Activated T-cell treated with anti-CD3 and anti-CD28 coated beads, Interleukin-2, amount 50 U/mL, for 72 hours (primary cell): ENCODE measurements at regions not wholly inside any gene's neighbourhood (a gene's known extent, or its start where the extent isn't known, plus 50 kb on each side); places are given as distances from the start of the nearest gene placed in this dataset.

Experiments used
- ATAC-seq, 2 donors: fragments of 150-1000 bp; cut with Tn5 transposase; replicated peaks in 1 of 2; 2 replicates each; pipeline ENCODE4 v1.10.0; 2021; ENCODE audit warnings: moderate library complexity in 2 of 2, mild to moderate bottlenecking in 1 of 2
- DNase-seq, 2 donors: peaks; one replicate each; pipeline ENCODE4 v3.0.0; 2021 to 2022; ENCODE audit warnings: mixed read lengths in 1 of 2
- H3K27ac Mint-ChIP-seq: one replicate; pipeline ENCODE4 v1.8.0; 2022; ENCODE audit warnings: mild to moderate bottlenecking, moderate library complexity, mixed read lengths
- H3K27me3 Mint-ChIP-seq: one replicate; pipeline ENCODE4 v1.8.0; 2022; ENCODE audit warnings: low read depth, mixed read lengths
- H3K36me3 Mint-ChIP-seq, 2 donors: one replicate each; pipeline ENCODE4 v1.8.0; 2022; ENCODE audit warnings: mixed read lengths in 2 of 2, mild to moderate bottlenecking in 1 of 2; ENCODE audit not compliant: insufficient read depth in 2 of 2
- H3K4me1 Mint-ChIP-seq: one replicate; pipeline ENCODE4 v1.8.0; 2022; ENCODE audit warnings: low read depth, mixed read lengths
- H3K4me3 Mint-ChIP-seq, 2 donors: one replicate each; pipeline ENCODE4 v1.8.0; 2022; ENCODE audit warnings: mild to moderate bottlenecking in 2 of 2, mixed read lengths in 2 of 2, moderate library complexity in 2 of 2
- H3K9me3 Mint-ChIP-seq, 2 donors: one replicate each; pipeline ENCODE4 v1.8.0; 2022; ENCODE audit warnings: mixed read lengths in 2 of 2

DNA sequence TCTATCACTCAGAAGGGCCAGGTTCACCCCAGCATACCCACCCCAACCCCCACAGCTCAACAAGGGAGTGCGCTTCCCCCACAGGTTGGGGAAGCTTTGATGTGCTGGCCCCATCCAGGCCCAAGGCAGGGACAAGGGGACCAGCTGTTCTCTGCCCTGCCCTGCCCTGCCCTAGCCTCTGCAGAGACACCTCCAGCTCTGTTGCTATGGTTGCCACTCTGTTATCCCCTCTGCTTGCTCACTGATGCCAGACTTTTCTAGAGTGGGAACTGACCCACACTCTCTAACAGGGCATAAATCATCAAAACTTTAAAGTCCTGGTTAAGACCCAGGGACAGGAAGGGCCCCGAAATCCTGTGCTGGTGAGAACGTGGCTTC, 50.4 kb upstream of the ENPP7 start:
- Mint-ChIP-seq H3K4me1 (no peaks in the 10 kb centered on the region), H3K27me3 (peaks cover 13% of the 10 kb centered on the region), H3K27ac (no peak overlapping the region), H3K36me3 (no peaks in the 10 kb centered on the region), H3K9me3 (no peaks in the 10 kb centered on the region), H3K4me3 (no peak overlapping the region)
- ATAC-seq (no peak), DNase-seq (no peak)

DNA sequence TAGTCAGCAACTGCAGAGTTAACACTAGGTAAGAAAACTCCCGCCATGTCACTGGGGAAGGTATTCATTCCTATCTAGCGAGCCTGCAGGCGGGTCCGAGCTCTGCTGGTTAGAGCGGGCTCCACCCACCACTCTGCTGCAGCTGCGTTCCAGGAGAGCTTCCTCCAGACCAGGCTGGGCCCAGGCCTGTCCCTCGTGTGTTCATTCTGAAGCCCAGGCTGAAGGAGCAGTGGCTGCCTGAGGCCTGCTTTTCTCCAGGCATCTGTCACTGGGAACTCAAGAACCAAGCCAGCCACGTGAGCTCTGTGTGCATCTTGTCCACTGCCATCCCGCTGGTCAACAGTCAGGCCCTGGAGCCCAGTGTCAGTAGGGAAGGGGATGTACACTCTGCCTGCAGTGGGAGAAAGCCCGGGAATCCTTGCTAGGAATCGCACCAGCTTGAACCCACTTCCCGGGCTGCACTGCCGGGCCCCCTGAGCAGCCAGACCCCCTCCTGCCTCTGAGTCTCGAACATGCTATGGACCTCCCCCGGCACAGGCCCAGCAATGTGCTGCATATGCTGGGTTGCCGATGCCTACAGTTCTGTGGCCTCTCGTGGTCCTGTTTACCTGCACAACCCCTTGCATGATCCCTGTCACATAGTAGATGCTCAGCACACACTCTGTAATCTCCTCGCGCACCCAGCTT, 51.0 kb upstream of the ENPP7 start:
- DNase-seq (no peak), ATAC-seq (no peak)
- Mint-ChIP-seq H3K36me3 (no peaks in the 10 kb centered on the region), H3K27me3 (peaks cover 13% of the 10 kb centered on the region), H3K27ac (no peak overlapping the region), H3K4me1 (no peaks in the 10 kb centered on the region), H3K9me3 (no peaks in the 10 kb centered on the region), H3K4me3 (no peak overlapping the region)

DNA sequence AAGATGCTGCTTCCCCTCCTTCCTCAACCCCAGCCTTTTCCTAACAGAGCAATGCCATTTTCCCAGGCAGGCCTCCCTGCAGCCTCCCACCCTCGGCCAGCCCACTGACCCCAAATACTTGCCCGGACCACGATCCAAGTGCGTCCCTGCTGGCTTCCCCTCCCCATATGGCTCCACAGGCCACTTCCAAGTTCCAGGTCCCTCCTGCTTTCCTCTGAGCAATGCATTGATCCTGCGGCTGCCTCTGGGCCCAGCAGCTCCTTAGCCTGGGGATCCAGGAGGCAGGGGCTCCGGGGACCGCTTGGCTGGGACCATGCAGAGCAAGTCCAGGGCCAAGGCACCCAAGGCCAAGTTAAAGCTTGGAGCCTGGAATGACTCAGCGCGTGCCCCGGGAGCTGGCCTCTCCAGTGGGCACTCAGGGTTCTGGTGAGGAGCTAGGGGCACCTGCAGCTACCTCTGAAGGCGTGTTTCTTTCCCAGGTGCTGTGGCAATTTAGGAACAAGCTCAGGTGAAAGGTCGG, 51.9 kb upstream of the ENPP7 start:
- peaks cover 1% of the 10 kb centered on the region in 2 donors for H3K9me3 Mint-ChIP-seq
- no peak overlapping the region for H3K4me3 Mint-ChIP-seq
- ATAC-seq: no peak
- no peak for DNase-seq
- H3K27me3 Mint-ChIP-seq: peaks cover 11% of the 10 kb centered on the region
- H3K36me3 Mint-ChIP-seq: peaks cover 0 to under 1% of the 10 kb centered on the region in 2 donors
- H3K4me1 Mint-ChIP-seq: no peaks in the 10 kb centered on the region
- no peak overlapping the region for H3K27ac Mint-ChIP-seq

DNA sequence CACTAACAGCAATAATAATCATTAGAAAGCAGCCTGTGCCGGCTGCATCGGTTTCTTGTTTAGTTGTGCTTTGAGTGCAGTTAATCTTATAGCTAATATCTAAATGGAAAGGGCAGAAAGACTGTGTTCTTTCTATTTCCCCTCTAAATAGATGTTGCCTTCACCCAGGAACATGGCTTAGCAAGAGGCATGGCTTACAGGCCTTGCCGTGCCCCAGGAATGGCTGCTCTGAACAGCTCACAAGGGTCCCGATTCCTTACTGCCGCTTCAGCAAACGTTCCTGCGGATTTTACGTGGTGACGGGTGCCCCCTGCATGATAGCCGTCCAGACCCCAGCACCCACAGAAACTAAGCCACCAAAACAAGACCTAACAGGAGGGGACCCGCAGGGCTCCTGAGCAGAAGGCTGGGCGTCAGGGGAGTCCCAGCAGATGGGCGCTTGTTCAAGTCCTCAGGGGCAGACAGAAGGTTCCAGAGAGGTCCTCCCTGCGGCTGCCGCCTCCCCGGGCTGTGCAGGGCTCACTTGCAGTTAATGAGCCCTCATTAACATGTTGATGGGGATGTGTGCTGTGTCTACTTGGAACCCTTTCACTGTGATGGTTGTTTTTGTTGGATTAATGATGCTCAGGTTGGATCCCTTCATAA, 52.5 kb upstream of the ENPP7 start:
- Mint-ChIP-seq H3K36me3 (peaks cover 3 to 6% of the 10 kb centered on the region in 2 donors), H3K4me1 (no peaks in the 10 kb centered on the region), H3K27me3 (peaks cover 8% of the 10 kb centered on the region), H3K4me3 (no peak overlapping the region), H3K27ac (no peak overlapping the region), H3K9me3 (peaks cover 4 to 5% of the 10 kb centered on the region in 2 donors)
- no peak for ATAC-seq
- no peak for DNase-seq

DNA sequence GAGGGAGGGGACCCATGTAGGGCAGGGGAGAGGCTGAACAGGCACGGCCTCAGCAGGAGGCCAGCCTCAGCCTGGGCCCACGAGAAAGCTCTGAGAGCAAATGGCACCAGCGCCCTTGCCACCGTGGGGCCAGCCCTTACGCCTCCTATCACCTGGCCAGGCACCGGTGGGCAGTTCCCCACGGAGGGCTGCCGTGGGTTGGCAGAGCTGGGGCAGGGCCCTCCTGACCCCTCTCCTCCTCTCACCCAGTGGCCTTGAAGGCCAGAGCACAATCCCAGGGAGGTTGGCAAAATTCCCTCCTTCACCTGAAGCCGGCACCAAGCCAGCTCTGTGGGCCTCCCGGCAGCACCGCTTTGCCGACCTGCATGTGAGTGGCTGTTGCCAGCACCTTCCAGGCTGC, 53.1 kb upstream of the ENPP7 start:
- ATAC-seq (no peak), DNase-seq (no peak)
- Mint-ChIP-seq H3K36me3 (peaks cover 3 to 7% of the 10 kb centered on the region in 2 donors), H3K27ac (no peak overlapping the region), H3K4me1 (no peaks in the 10 kb centered on the region), H3K9me3 (peaks cover 4 to 5% of the 10 kb centered on the region in 2 donors), H3K27me3 (peaks cover 11% of the 10 kb centered on the region), H3K4me3 (no peak overlapping the region)

DNA sequence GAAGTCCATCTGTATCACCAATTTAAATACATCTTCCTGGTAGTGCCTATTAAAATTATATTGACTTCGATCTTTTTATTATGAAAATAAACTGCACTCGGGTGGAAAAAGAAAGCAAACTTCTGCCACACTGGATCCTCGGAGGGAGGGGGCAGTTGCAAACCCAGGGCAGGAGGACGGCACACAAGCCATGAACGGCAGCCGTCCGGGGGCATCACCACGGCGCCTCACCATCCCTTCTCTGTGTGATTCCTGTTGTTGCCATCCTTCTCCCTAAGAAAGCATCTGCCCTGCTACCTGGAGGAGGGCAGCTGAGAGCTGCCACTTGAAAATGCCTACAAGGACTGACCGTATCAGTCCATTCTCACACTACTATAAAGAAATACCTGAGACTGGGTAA, 53.9 kb upstream of the ENPP7 start:
- Mint-ChIP-seq H3K36me3 (peaks cover 5 to 8% of the 10 kb centered on the region in 2 donors), H3K4me1 (no peaks in the 10 kb centered on the region), H3K27ac (no peak overlapping the region), H3K27me3 (peaks cover 13% of the 10 kb centered on the region), H3K4me3 (no peak overlapping the region), H3K9me3 (peaks cover 5% of the 10 kb centered on the region in 2 donors)
- no peak for ATAC-seq
- no peak for DNase-seq

DNA sequence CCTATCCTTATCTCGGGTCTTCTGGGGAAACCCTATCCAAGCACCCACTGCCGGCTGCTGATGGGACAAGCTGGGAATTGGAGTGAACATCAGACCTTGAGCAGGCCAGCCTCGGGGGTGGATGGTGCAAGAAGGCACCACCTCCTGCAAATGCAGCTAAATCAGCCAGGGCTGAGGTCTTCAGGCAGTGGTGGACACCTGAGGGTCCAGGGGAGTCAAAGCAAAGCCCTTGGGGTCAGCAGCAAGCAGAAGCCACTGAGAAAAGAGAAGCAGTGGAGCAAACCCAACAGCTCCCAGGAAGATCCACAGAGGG, 55.4 kb upstream of the ENPP7 start:
- Mint-ChIP-seq H3K36me3 (peaks cover 5 to 8% of the 10 kb centered on the region in 2 donors), H3K9me3 (peaks cover 5% of the 10 kb centered on the region in 2 donors), H3K27ac (no peak overlapping the region), H3K4me1 (no peaks in the 10 kb centered on the region), H3K27me3 (peaks cover 17% of the 10 kb centered on the region), H3K4me3 (no peak overlapping the region)
- no peak for DNase-seq
- ATAC-seq: no peak

DNA sequence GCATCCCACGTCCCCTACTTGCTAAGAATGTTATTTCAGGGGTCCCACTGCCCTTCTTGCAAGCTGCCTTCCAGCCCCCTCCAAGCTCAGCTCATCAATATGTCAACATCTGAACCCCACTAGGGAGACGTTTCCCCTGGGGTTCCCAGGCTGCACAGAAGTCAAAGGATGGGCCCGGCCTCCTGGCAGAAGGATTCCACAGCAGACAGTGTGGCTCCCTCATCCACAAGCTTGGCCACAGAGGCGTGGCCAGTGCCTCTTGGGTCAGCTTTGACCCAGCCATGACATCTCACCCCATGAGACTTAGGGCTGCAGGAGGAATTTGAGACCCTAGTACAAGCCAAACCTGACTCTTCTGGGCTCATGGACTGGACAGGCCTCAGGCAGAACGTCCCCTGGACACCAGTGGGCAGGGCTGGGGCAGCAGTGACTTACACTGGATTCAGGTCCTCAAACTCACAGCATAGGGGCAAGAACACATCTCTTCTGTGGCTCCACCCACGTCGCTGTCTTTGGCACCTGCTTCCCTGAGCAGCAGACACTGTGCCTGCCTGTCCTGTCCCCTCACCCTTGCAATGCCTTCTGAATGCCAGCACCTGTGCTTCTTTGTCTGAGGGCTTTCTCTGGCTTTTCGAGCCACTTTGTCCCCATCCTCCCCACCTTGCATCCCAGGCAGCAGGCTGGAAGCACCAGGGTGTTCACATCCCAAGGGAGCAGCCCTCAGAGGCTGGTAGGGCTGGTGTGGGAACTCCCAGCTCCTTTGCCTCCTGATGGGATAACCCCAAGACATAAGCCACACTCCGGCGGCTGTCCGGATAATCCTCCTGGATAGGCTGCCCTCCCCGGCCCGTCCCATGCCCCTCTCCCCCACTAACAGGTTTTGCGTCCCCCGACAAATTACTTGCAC, 56.0 kb upstream of the ENPP7 start:
- no peak for ATAC-seq
- no peaks in the 10 kb centered on the region for H3K4me1 Mint-ChIP-seq
- peaks cover 5 to 8% of the 10 kb centered on the region in 2 donors for H3K36me3 Mint-ChIP-seq
- H3K27ac Mint-ChIP-seq: no peak overlapping the region
- H3K4me3 Mint-ChIP-seq: no peak overlapping the region
- peaks cover 5% of the 10 kb centered on the region in 2 donors for H3K9me3 Mint-ChIP-seq
- peaks cover 18% of the 10 kb centered on the region for H3K27me3 Mint-ChIP-seq
- no peak for DNase-seq

DNA sequence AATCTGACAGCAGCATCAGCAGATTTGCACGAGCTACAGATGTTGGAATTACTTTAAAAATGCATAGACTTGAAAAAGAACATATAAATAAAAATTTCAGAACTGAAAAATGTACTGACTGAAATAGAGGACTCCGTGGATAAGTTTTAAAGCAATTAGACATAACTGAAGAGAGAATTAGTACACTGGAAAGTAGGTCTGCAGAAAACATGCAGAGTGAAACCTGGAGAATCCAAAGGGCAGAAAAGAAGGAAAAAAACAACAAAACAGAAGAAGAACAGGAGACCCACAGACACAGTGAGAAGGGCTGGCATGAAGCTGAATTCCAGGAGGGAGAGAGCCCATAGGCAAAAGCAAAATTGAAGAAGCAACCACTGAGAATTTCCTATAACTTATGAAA, 57.2 kb upstream of the ENPP7 start:
- Mint-ChIP-seq H3K36me3 (peaks cover 5 to 8% of the 10 kb centered on the region in 2 donors), H3K27ac (no peak overlapping the region), H3K4me1 (no peaks in the 10 kb centered on the region), H3K27me3 (peaks cover 24% of the 10 kb centered on the region), H3K9me3 (peaks cover 5% of the 10 kb centered on the region in 2 donors), H3K4me3 (no peak overlapping the region)
- DNase-seq: no peak
- no peak for ATAC-seq

DNA sequence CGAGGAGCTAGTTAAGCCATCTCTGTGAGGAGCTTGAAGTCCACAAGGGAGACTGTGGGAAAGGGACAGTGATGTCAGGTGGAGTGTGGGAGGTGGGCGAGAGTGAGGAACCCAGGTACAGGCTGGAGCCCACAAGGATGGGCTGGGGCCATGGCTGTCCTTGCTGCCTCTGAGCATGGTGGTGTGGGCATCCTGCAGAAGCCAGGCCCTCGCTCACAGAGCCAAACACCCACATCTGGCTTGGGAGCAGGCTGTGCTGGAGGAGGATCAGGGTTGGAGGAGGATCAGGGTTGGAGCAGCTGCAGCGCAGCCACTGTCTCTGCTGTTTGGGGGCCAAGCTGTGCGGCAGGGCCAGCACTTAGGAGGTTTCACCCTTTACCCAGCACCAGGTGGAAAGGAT, 58.2 kb upstream of the ENPP7 start:
- peaks cover 5% of the 10 kb centered on the region in 2 donors for H3K9me3 Mint-ChIP-seq
- H3K27ac Mint-ChIP-seq: no peak overlapping the region
- H3K27me3 Mint-ChIP-seq: peaks cover 29% of the 10 kb centered on the region
- no peak for ATAC-seq
- H3K4me3 Mint-ChIP-seq: no peak overlapping the region
- DNase-seq: no peak
- H3K36me3 Mint-ChIP-seq: peaks cover 5 to 8% of the 10 kb centered on the region in 2 donors
- no peaks in the 10 kb centered on the region for H3K4me1 Mint-ChIP-seq

DNA sequence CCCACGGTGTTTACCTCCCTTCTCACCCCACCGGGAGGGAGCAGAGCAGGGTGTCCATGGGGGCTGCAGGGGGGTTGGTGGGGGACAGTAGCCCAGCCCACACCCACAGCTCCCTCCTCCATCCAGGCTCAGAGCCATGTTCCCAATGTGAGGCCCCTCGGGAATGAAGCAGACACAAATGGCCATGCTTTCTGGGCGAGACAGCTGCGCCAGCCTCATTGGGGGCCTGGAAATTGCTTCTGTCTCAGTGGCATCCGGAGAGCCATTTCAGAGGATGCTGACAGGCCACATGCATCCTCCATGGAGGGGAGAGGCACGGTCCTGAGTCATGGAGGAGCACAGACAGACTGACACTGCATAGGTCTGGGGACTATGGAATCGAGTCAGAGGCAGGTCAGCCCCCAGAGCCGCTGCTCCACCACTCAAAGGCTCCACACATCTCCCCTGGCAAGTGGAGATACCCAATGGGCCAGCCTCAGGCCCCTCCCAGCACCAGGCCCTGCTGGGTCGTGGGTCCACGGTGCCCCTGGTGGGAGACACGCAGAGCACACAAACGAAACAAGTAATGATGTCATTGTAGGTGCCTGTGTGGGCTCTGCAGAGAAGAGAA, 59.6 kb upstream of the ENPP7 start:
- Mint-ChIP-seq H3K4me3 (no peak overlapping the region), H3K36me3 (peaks cover 5 to 8% of the 10 kb centered on the region in 2 donors), H3K9me3 (peaks cover 5% of the 10 kb centered on the region in 2 donors), H3K4me1 (no peaks in the 10 kb centered on the region), H3K27me3 (peaks cover 42% of the 10 kb centered on the region), H3K27ac (no peak overlapping the region)
- DNase-seq (no peak), ATAC-seq (no peak)

DNA sequence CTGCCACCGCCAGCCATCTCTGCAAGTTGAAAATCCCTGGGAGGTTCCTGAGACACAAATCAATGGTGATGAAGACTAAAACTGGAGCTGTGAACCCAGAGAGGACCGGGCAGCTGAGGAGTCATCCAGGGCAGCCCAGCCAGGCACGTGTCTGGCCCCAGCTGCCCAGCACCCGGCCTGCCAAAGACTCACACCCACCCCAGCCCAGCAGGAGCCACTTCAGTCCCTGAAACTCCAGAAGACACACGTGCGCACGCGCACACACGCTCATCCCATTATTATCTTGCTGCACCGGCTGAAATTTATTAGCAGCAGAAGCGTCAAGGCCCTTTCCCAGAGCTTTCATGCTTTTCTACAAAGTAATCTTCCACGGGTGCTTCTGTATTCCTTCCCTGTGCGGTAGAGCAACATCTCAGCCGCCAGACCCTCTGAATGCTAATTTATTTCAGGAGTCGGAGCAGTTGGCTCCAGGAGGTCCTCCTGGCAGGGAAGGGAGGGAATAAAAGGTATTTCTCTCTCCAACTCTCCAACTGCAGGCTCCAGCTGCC, 59.8 kb upstream of the RBFOX3 start:
- peaks cover 5% of the 10 kb centered on the region in 2 donors for H3K9me3 Mint-ChIP-seq
- peaks cover 5 to 8% of the 10 kb centered on the region in 2 donors for H3K36me3 Mint-ChIP-seq
- H3K4me3 Mint-ChIP-seq: no peak overlapping the region
- no peak overlapping the region for H3K27ac Mint-ChIP-seq
- ATAC-seq (no peak), DNase-seq (no peak)
- H3K27me3 Mint-ChIP-seq: peaks cover 44% of the 10 kb centered on the region
- H3K4me1 Mint-ChIP-seq: no peaks in the 10 kb centered on the region
